ENCODE measurements at regions not wholly inside any gene's neighbourhood (a gene's known extent, or its start where the extent isn't known, plus 50 kb on each side); places are given as distances from the start of the nearest gene placed in this dataset.

DNA sequence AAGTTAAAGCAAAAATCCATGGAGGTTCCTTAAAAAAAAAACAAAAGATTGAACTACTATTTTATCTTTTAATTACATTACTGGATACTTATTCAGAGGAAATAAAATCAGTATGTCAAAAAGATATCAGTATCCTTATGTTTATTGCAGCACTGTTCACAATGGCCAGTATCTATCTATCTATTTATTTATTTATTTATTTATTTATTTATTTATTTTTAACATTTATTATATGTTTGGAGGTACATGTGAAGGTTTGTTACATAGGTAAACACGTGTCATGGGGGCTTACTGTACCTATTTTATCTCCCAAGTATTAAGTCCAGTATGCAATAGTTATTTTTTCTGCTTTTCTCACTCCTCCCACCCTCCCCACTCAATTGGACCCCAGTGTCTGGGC lies 881.1 kb upstream of the POU3F4 start:
- no peak for DNase-seq
- no peak overlapping the region for H2AFZ ChIP-seq (ENCODE audit: low read length)
- no peaks in the 10 kb centered on the region for H3K9me2 ChIP-seq (replicated peaks; ENCODE audit: insufficient read depth, low read length)
- H3K79me2 ChIP-seq (ENCODE audit: low read length): no peaks in the 10 kb centered on the region
- no peaks in the 10 kb centered on the region for H4K20me1 ChIP-seq (ENCODE audit: insufficient read depth, low read length)
- no peak overlapping the region for H3K4me2 ChIP-seq (ENCODE audit: low read depth, low read length)
- no peak overlapping the region for H3K9ac ChIP-seq (ENCODE audit: low read length)
- H3K9me3 ChIP-seq (replicated peaks; ENCODE audit: insufficient read depth, low read length): no peaks in the 10 kb centered on the region
- H3F3A ChIP-seq (ENCODE audit: insufficient read depth, low read length): no peaks in the 10 kb centered on the region
- H3K27me3 ChIP-seq (replicated peaks; ENCODE audit: insufficient read depth, low read length): no peaks in the 10 kb centered on the region
- H3K36me3 ChIP-seq (replicated peaks; ENCODE audit: insufficient read depth, low read length): no peaks in the 10 kb centered on the region
- H3K27ac ChIP-seq (ENCODE audit: low read length): no peak overlapping the region
- TF ChIP-seq, protein P1, sequence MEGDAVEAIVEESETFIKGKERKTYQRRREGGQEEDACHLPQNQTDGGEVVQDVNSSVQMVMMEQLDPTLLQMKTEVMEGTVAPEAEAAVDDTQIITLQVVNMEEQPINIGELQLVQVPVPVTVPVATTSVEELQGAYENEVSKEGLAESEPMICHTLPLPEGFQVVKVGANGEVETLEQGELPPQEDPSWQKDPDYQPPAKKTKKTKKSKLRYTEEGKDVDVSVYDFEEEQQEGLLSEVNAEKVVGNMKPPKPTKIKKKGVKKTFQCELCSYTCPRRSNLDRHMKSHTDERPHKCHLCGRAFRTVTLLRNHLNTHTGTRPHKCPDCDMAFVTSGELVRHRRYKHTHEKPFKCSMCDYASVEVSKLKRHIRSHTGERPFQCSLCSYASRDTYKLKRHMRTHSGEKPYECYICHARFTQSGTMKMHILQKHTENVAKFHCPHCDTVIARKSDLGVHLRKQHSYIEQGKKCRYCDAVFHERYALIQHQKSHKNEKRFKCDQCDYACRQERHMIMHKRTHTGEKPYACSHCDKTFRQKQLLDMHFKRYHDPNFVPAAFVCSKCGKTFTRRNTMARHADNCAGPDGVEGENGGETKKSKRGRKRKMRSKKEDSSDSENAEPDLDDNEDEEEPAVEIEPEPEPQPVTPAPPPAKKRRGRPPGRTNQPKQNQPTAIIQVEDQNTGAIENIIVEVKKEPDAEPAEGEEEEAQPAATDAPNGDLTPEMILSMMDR (IDR thresholded peaks at IDR 0.05; ENCODE audit: low read length): no peak
- TF ChIP-seq EZH2 (optimal IDR thresholded peaks at IDR 0.05; ENCODE audit: low read depth, low read length) (no peak), EZH2phosphoT487 (IDR thresholded peaks at IDR 0.05; ENCODE audit: low read length) (no peak)
- no peak overlapping the region for H3K4me3 ChIP-seq (ENCODE audit: low read length)
- no peaks in the 10 kb centered on the region for H3K4me1 ChIP-seq (ENCODE audit: low read length)

DNA sequence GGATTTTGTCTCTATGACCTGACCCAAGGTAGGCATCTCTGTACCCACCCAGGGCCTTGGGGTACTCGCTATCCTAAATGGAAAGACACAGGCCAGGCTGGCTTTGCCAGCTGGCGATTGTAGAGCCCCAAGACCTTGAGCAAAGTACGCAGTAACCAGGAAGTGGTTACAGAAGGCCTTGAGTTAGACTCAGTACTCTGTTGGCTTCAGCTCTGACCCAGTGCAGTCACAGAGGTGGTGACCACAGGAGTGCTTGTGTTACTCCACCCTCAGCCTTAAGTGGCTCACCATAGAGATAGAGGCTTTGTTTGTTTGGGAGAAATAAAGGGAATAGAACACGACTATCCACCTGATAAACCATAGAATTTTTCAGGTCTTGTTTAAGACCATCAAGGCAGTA lies 880.5 kb upstream of the POU3F4 start:
- Histone ChIP-seq H3K79me2 (ENCODE audit: low read length) (no peaks in the 10 kb centered on the region), H3F3A (ENCODE audit: insufficient read depth, low read length) (no peaks in the 10 kb centered on the region), H3K4me1 (ENCODE audit: low read length) (no peaks in the 10 kb centered on the region), H3K9me2 (replicated peaks; ENCODE audit: insufficient read depth, low read length) (no peaks in the 10 kb centered on the region), H3K27me3 (replicated peaks; ENCODE audit: insufficient read depth, low read length) (no peaks in the 10 kb centered on the region), H3K36me3 (replicated peaks; ENCODE audit: insufficient read depth, low read length) (no peaks in the 10 kb centered on the region), H3K9me3 (replicated peaks; ENCODE audit: insufficient read depth, low read length) (no peaks in the 10 kb centered on the region), H3K4me3 (ENCODE audit: low read length) (no peak overlapping the region), H3K4me2 (ENCODE audit: low read depth, low read length) (no peak overlapping the region), H3K9ac (ENCODE audit: low read length) (no peak overlapping the region), H4K20me1 (ENCODE audit: insufficient read depth, low read length) (no peaks in the 10 kb centered on the region), H3K27ac (ENCODE audit: low read length) (no peak overlapping the region), H2AFZ (ENCODE audit: low read length) (no peak overlapping the region)
- DNase-seq: no peak
- no peak for TF ChIP-seq EZH2phosphoT487 (IDR thresholded peaks at IDR 0.05; ENCODE audit: low read length)
- no peak for TF ChIP-seq EZH2 (optimal IDR thresholded peaks at IDR 0.05; ENCODE audit: low read depth, low read length)
- TF ChIP-seq, protein P1 (IDR thresholded peaks at IDR 0.05; ENCODE audit: low read length): no peak

DNA sequence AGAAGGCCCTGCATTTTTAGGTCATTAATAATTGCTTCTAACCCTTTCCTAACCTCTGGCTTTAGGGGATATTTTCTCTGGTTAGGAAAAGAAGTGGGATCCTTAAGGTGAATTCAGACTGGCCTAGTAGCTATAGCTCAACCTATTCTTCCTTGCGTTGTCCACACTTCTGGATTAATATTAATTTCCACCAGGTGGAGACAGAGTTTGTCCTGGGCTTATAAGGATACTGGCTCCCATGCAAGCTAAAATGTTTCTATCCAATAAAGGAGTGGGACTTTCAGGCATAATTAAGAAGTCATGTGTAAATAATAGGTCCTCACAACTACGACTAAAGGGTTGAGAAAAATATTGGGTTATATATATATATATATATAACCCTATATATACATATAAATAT lies 860.0 kb upstream of the POU3F4 start:
- H3K9me2 ChIP-seq (replicated peaks; ENCODE audit: insufficient read depth, low read length): no peaks in the 10 kb centered on the region
- H3K9me3 ChIP-seq (replicated peaks; ENCODE audit: insufficient read depth, low read length): no peaks in the 10 kb centered on the region
- no peak for DNase-seq
- H3K79me2 ChIP-seq (ENCODE audit: low read length): no peaks in the 10 kb centered on the region
- no peak overlapping the region for H2AFZ ChIP-seq (ENCODE audit: low read length)
- TF ChIP-seq EZH2phosphoT487 (IDR thresholded peaks at IDR 0.05; ENCODE audit: low read length) (no peak), EZH2 (optimal IDR thresholded peaks at IDR 0.05; ENCODE audit: low read depth, low read length) (no peak)
- TF ChIP-seq, protein P1 (IDR thresholded peaks at IDR 0.05; ENCODE audit: low read length): no peak
- H3K9ac ChIP-seq (ENCODE audit: low read length): no peak overlapping the region
- H3K27ac ChIP-seq (ENCODE audit: low read length): no peak overlapping the region
- H3F3A ChIP-seq (ENCODE audit: insufficient read depth, low read length): no peaks in the 10 kb centered on the region
- no peak overlapping the region for H3K4me3 ChIP-seq (ENCODE audit: low read length)
- no peaks in the 10 kb centered on the region for H3K27me3 ChIP-seq (replicated peaks; ENCODE audit: insufficient read depth, low read length)
- H3K4me2 ChIP-seq (ENCODE audit: low read depth, low read length): no peak overlapping the region
- no peaks in the 10 kb centered on the region for H3K36me3 ChIP-seq (replicated peaks; ENCODE audit: insufficient read depth, low read length)
- H4K20me1 ChIP-seq (ENCODE audit: insufficient read depth, low read length): no peaks in the 10 kb centered on the region
- H3K4me1 ChIP-seq (ENCODE audit: low read length): no peaks in the 10 kb centered on the region

Measured in MM.1S (cell line).